HG02798 (cell line): ENCODE measurements at regions not wholly inside any gene's neighbourhood (a gene's known extent, or its start where the extent isn't known, plus 50 kb on each side); places are given as distances from the start of the nearest gene placed in this dataset.

Source experiments
- ATAC-seq: cut with Tn5 transposase; IDR thresholded peaks from one replicate; pipeline ENCODE4 v1.9.1; 2021; ENCODE audit warnings: mild to moderate bottlenecking; ENCODE audit not compliant: unreplicated experiment, poor library complexity

DNA sequence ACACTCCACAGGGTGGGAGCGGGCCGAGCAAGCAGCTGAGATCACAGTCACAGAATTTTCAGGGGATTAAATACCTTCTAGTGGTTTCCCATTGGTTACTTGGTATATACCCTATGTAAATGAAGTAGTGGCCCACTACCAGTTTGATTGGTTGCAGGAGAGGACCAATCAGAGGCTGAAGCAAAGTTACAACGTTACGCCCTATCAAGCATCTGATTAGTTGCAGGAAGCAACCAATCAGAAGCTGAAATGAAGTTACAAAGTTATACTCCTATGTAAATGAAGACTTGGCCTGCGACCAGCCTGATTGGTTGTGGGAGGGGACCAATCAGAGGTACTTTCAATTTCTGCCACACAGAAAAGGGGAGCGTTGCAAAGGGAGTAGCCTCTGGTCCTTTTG lies 474.0 kb downstream of the COG6 start:
- ATAC-seq = no peak

- no peak for ATAC-seq
These were observed 475.6 kb downstream of the COG6 start for GRCh38 chr13:40130871-40131636.

DNA sequence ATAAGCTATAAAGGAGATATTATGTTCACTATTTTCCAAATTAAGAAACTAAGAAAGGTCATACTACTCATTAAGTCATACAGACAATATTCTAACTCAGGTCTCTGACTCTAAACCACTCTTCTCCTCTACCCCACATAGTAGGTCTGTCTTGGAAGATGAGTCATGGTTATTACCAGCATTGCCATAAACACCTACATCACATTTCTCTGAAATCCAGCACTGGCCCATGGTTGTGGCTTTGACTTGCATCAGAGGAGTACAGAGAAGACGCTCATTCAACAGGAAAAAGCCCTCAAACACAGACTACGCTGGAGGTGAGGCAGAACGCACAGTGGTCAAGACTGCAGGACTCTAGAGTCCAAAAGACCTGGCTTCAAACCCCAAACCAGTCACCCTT lies 476.8 kb downstream of the COG6 start:
- ATAC-seq = no peak

DNA sequence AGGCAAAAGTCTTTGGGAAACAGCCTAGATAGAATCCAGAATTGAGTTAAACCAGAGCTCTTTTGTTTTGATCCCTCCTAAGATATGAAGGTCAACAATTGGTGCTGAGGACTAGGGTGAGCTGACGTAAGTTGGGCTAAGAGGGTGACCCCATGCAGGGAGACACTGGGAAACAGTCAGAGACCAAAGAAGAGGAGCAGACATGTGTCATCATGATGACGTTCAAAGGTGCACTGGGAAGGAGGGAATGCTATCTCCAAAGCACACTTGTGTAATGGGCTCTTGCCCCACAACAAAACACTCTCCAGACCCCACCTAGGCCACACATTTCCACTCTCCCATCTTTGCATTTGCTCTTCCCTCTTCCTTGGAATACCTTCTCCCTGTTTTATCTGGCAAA lies 481.4 kb downstream of the COG6 start:
- ATAC-seq = no peak

- no peak for ATAC-seq
These were observed 481.9 kb downstream of the COG6 start for GRCh38 chr13:40137400-40137799.

- no peak for ATAC-seq
These were observed 484.5 kb downstream of the COG6 start for GRCh38 chr13:40139896-40140520.

DNA sequence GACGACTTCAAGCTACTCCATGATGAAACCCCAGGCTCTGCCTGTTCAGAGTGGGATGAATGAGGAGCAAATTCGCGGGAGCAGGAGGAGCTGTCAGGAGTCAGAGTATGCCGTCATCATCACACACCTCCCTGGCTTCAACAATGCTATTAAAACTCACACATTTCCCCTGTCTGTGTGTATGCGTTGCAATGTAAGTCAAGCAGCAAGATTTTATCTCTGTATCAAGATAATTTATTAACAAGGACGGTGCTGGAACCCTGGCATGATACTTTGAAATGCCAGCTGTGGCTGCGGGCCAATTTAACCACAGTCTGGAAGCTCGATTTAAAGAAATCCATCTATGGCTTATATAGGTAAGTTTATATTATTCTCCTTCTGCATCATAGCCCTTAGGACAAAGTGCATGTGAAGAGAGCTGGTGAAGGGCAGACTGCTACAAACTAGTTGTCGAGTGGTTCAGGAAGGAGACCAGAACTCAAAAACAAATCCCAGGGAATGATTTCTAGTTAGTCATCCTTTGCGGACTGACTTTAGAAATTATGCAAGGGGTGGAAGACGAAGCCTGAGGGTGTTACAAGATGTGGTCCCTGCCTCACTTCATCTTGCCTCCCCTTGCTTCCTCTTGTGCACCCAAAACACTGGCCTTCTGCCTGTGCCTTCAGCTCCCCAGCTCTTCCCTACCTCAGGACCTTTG lies 486.5 kb downstream of the COG6 start:
- ATAC-seq = no peak

DNA sequence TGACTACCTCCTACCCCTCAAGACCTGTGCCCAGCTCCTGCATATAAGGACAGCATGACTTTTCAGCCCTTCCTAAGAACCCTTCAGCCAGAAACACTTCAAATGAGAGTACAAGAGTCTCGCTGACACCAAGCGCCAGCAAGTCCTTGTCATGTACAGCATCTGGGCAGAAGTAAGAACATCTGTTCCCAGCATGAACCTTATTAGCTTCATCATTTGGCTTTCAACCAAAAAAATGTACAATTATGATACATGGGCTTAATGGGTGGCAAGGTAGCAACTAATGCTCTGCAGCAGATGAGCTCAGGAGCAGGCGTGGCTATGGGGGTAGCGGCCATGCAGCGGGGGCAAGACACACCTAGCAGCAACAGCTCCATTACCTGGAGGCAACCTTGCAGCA lies 487.6 kb downstream of the COG6 start:
- ATAC-seq = no peak

DNA sequence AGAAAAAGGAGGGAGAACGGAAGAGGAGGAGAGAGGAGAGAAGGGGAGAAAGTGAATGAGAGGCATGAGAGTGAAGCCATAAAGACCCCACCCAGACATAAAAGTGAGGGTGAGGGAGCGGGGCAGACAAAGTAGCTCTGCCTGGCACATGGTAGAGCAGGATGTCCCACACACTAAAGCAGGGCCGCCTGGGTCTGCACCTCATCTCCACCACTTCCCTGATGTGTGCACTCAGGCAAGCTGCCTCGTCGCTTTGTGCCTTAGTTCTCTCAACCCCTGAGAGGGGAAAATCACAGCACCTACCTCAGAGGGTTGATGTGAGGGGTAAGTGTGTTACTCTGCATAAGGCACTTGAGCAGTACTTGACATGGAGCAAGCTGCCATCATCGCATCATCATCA lies 488.1 kb downstream of the COG6 start:
- no peak for ATAC-seq

DNA sequence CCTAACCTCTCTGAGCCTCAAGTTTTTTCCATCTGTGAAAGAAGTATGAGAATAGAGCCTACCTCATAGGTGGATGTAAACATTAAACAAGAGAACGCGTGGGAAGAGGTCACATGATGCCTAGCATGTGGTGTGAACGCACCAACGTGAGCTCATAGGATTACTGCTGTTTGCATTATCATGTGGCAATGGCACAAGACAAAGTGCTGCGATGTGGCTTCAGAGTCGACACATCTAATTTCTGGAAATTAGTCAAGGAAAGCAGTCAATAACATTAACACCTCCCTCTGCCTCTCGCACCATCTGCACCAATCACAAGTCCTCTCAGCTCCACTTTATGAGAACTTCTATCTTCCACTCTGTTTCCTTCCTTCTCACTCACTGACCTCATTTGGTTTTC lies 489.7 kb downstream of the COG6 start:
- ATAC-seq = no peak

DNA sequence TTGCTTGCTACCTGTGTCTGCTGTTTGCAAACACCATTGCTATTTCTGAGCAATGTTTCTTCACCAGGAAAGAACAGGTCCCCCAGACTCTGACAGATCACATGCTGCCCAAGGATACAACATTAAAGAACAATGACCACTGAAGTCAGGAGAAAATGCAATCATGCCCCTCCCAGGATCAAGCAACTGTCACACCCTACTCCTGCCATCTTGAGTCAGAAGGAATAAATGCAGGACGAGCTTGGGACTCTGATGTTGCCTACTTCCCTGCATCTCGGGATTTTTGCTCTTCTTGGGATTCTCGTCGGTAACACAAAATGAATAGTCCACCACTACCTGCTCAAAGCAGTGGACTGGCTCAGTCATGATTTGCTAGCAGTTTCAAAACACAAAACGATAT lies 490.6 kb downstream of the COG6 start:
- ATAC-seq = no peak

DNA sequence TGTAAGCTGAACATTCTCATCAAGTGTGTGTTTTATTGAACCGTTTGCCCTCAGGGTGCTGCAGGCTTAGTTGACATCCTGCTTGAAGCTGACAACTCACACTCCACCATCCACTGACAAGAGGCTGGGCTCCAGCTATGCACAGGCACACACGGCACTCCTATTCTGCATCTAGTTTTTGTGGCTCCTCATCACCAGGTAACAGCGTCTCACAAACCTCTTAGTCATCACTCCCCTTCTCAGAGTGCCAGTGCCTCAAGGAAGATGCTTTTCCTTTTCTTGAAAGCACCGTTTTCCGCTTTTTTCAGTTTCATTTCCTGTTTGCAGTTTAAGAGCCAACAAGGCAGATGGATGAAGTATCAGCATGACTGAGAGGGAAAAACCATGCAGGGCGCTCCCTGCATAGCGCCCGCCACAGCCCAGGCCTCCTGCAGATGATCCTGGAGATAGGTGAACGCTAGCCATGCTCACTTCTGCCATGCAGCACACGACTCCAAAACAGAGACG lies 491.2 kb downstream of the COG6 start:
- ATAC-seq = no peak

GRCh38 chr13:40148101-40148500 lies 492.6 kb downstream of the COG6 start:
- no peak for ATAC-seq

DNA sequence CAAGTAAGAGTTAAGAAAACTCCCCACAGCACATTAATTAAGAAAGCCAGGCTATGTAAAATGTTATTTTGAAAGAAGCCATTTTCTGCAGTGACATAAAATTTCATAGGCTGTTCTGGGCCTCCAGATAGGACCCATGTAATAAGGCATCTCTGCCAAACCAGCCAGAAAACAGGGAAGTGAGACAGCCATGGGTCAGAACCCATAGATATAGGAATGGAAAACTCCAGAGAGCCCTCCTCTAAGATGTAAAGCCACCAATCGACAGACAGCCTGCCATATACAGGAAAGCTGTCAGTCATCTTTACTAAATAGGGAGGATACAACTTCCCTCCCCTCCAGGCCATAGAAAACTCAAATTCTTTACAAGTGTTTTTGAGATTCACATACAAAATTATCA lies 493.3 kb downstream of the COG6 start:
- no peak for ATAC-seq

GRCh38 chr13:40149611-40150274 lies 494.3 kb downstream of the COG6 start:
- ATAC-seq = no peak

DNA sequence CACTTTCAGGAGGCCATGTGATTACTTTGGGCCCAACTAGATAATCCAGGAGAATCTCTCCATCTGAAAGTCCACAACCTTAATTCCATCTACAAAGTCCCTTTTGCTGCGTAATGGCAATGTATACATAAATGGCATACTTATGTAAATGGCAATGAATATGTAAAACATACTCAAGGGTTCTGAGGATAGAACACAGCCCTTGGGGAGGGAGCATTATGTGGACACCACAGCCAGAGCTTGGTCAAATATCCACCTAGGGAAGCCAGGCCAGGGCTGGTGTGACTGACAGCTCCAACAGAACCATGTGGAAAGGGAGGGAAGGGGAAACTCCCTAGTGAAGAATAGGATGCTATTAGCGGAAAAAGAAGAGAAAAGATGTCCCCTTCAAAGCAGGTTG lies 496.2 kb downstream of the COG6 start:
- ATAC-seq = no peak

GRCh38 chr13:40152145-40152544 lies 496.7 kb downstream of the COG6 start:
- ATAC-seq = no peak

- ATAC-seq = no peak
These were observed 497.5 kb downstream of the COG6 start for GRCh38 chr13:40152922-40153321.

- no peak for ATAC-seq
These were observed 498.1 kb downstream of the COG6 start for GRCh38 chr13:40153516-40153915.

- no peak for ATAC-seq
These were observed 499.7 kb downstream of the COG6 start for GRCh38 chr13:40155201-40155600.

- no peak for ATAC-seq
These were observed 502.8 kb downstream of the COG6 start for GRCh38 chr13:40158218-40158617.
